AG09319 (cell line): ENCODE measurements at regions not wholly inside any gene's neighbourhood (a gene's known extent, or its start where the extent isn't known, plus 50 kb on each side); places are given as distances from the start of the nearest gene placed in this dataset.
A peak's percentile ranks its signal among the peaks of the same experiment; 100 is the strongest.

Experiments used
- DNase-seq: peaks from one replicate; pipeline ENCODE4 v3.0.0-alpha.2; 2010; ENCODE audit warnings: low read depth; ENCODE audit errors: extremely low read depth
- CTCF ChIP-seq: IDR thresholded peaks from 2 replicates; pipeline ENCODE4 v1.5.1; 2011; ENCODE audit warnings: low read depth, mild to moderate bottlenecking, inconsistent platforms, low read length, moderate library complexity

- TF ChIP-seq CTCF: no peak
- no peak for DNase-seq
These were observed 893.0 kb upstream of the SOX9 start for GRCh38 chr17:71227841-71228240.

DNA sequence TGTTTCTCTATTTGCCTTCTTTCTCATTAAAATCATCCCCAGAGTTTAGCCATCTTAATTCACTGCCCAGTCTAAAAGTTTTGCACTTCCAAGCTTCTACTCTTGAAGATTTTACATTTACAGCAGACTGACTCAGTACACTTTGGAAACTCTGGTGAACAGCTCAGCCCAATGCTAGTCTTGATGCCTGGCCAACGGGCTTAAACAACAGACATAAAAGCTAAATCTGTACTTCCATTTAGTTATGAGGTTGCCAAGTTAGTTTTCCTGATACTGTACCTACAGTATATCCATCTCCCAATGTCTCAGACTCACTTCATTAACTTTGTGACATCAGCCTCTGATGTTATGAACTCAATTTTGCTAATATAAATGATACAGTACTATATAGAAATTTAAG lies 891.8 kb upstream of the SOX9 start:
- no peak for DNase-seq
- TF ChIP-seq CTCF: no peak

DNA sequence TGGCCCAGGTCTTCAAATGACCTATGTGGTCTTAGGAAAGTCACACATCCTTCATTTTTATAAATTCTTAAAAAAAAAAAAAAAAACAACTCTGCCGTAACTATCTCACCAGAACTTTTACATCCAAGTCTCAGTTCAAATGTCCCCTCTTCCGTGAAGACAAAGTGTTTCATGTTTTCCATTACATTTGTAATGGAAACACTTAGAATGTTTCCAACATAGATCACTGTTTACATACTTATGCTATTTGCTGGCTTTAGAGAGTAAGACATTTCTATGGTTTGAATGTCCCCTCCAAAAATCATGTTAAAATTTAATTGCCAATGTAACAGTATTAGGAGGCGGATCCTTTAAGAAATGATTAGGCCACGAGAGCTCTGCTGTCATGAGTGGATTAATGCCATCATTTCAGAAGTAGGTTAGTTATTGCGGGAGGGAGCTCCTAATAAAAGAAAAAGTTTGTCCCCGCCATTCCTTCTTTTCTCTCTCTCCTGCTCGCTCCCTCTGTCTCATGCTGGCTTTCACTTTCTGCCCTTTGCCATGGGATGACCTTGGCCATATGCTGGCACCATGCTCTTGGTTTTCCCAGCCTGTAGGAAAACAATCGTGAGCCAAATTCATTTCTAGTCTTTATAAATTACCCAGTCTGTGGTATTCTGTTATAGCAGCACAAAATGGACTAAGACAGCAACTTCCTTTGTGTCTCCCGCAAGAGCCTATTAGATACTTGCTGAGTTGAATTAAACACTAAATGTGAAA lies 887.8 kb upstream of the SOX9 start:
- no peak for TF ChIP-seq CTCF
- no peak for DNase-seq

DNA sequence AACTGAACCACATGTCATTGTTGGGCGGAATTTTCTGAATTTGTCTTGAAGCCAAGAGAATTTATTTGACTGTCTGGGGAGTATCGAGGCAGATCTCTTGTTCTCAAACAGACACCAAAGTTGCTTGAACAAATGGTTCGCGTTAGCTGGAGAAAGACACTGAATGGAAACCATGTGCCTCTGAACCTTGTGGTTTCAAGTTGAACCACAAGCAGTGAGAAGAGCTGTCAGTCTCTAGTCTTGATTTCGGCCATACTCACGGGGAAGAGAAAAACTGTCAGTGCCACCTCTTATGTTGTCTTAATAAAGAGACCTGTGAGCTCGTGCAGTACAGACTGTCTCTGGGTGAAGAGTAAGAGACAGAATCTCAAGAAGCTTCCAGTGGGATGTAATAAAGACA lies 886.5 kb upstream of the SOX9 start:
- no peak for DNase-seq
- no peak for TF ChIP-seq CTCF

- peak; percentile 32 for DNase-seq
- TF ChIP-seq CTCF: peak; percentile 43
These were observed 882.8 kb upstream of the SOX9 start for GRCh38 chr17:71237903-71238538.

DNA sequence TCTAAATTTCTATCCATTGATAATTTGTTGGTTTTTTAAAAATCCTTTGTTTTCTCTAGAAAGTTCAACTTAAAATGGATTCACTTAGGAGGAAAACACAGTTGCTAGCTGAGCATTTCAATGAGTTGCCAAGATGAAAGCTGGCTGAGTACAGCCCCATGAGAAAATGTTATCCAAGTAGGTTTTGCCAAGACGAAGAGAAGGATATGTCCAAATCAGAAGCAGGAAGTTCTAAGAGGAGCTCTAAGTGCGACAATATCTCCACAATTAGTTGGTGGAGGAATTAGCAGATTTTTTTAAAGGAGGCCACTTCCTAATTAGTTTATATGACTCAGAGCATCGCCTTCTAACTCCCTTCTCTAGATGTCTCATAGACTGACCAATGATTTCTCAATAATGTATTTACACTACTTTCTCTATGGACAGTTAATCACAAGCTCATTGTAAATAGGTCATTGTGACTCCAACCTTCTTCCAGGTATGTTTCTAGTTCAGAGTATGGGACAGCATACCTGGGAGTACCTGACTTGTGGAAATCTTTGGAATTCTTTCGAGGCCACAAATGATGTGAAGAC lies 873.3 kb upstream of the SOX9 start:
- TF ChIP-seq CTCF: no peak
- no peak for DNase-seq

GRCh38 chr17:71251276-71251675 lies 869.5 kb upstream of the SOX9 start:
- peak; percentile 7 for DNase-seq
- no peak for TF ChIP-seq CTCF
